Subcutaneous abdominal adipose tissue (tissue), 5 donors: ENCODE measurements at regions not wholly inside any gene's neighbourhood (a gene's known extent, or its start where the extent isn't known, plus 50 kb on each side); places are given as distances from the start of the nearest gene placed in this dataset.

ENCODE experiments used
- H3K27ac ChIP-seq: one replicate; pipeline ENCODE4 v1.7.0; 2013; ENCODE audit warnings: low read depth, mild to moderate bottlenecking, inconsistent platforms, low read length, moderate library complexity
- H3K27me3 ChIP-seq, 5 donors: one replicate each; pipeline ENCODE4 v1.7.0; 2013; ENCODE audit warnings: low read length in 5 of 5, inconsistent platforms in 1 of 5; ENCODE audit not compliant: control insufficient read depth in 5 of 5, insufficient read depth in 4 of 5
- H3K36me3 ChIP-seq, 5 donors: one replicate each; pipeline ENCODE4 v1.7.0; 2013; ENCODE audit warnings: low read length in 5 of 5; ENCODE audit not compliant: control insufficient read depth in 5 of 5, insufficient read depth in 5 of 5
- H3K4me1 ChIP-seq, 5 donors: one replicate each; pipeline ENCODE4 v1.7.0; 2013; ENCODE audit warnings: low read length in 5 of 5, mild to moderate bottlenecking in 3 of 5, moderate library complexity in 1 of 5; ENCODE audit not compliant: control insufficient read depth in 5 of 5, insufficient read depth in 5 of 5
- H3K4me3 ChIP-seq, 5 donors: one replicate each; pipeline ENCODE4 v1.7.0; 2013; ENCODE audit warnings: low read length in 5 of 5, low read depth in 1 of 5
- H3K9ac ChIP-seq, 5 donors: one replicate each; pipeline ENCODE4 v1.7.0; 2013; ENCODE audit warnings: low read length in 5 of 5, mild to moderate bottlenecking in 4 of 5, moderate library complexity in 3 of 5
- H3K9me3 ChIP-seq, 5 donors: one replicate each; pipeline ENCODE4 v1.7.0; 2013; ENCODE audit warnings: low read length in 5 of 5; ENCODE audit not compliant: control insufficient read depth in 5 of 5
- donor health status: healthy.
- donor health status: healthy.
- donor health status: healthy.
- donor health status: healthy.
- donor health status: healthy.

GRCh38 chr17:33749171-33749570 lies 456.1 kb upstream of the ASIC2 start:
- no peak overlapping the region for H3K9ac ChIP-seq
- H3K9me3 ChIP-seq: no peaks in the 10 kb centered on the region
- no peak overlapping the region for H3K4me3 ChIP-seq
- no peak overlapping the region for H3K27ac ChIP-seq
- peaks cover 9 to 34% (median 12%) of the 10 kb centered on the region in 5 donors for H3K27me3 ChIP-seq
- H3K4me1 ChIP-seq: peaks cover 0 to 2% (median 0%) of the 10 kb centered on the region in 5 donors
- no peaks in the 10 kb centered on the region for H3K36me3 ChIP-seq

- Histone ChIP-seq H3K27me3 (peaks cover 12 to 34% (median 17%) of the 10 kb centered on the region in 5 donors), H3K9me3 (peaks cover 0 to 12% (median 10%) of the 10 kb centered on the region in 5 donors), H3K27ac (no peak overlapping the region), H3K4me3 (peak overlapping the region in 1 of 5 donors; percentile 1), H3K36me3 (no peaks in the 10 kb centered on the region), H3K4me1 (peaks cover 0 to 2% (median 0%) of the 10 kb centered on the region in 5 donors), H3K9ac (no peak overlapping the region)
Measured at GRCh38 chr17:33750943-33751701, 458.0 kb upstream of the ASIC2 start.

GRCh38 chr17:33751702-33752065 lies 458.6 kb upstream of the ASIC2 start:
- Histone ChIP-seq H3K4me1 (peaks cover 0 to 2% (median 0%) of the 10 kb centered on the region in 5 donors), H3K9me3 (peaks cover 0 to 16% (median 13%) of the 10 kb centered on the region in 5 donors), H3K36me3 (no peaks in the 10 kb centered on the region), H3K27ac (no peak overlapping the region), H3K4me3 (no peak overlapping the region), H3K9ac (no peak overlapping the region), H3K27me3 (peaks cover 12 to 34% (median 17%) of the 10 kb centered on the region in 5 donors)

GRCh38 chr17:33753452-33753851 lies 460.4 kb upstream of the ASIC2 start:
- no peak overlapping the region for H3K9ac ChIP-seq
- H3K4me3 ChIP-seq: no peak overlapping the region
- H3K4me1 ChIP-seq: peaks cover 0 to 2% (median 0%) of the 10 kb centered on the region in 5 donors
- peaks cover 0 to 22% (median 17%) of the 10 kb centered on the region in 5 donors for H3K9me3 ChIP-seq
- no peaks in the 10 kb centered on the region for H3K36me3 ChIP-seq
- no peak overlapping the region for H3K27ac ChIP-seq
- peaks cover 7 to 29% (median 14%) of the 10 kb centered on the region in 5 donors for H3K27me3 ChIP-seq

- no peak overlapping the region for H3K9ac ChIP-seq
- H3K4me3 ChIP-seq: no peak overlapping the region
- H3K27me3 ChIP-seq: peaks cover 0 to 18% (median 6%) of the 10 kb centered on the region in 5 donors
- H3K9me3 ChIP-seq: peaks cover 0 to 22% (median 17%) of the 10 kb centered on the region in 5 donors
- peaks cover 0 to under 1% (median 0%) of the 10 kb centered on the region in 5 donors for H3K4me1 ChIP-seq
- no peak overlapping the region for H3K27ac ChIP-seq
- no peaks in the 10 kb centered on the region for H3K36me3 ChIP-seq
Measured at GRCh38 chr17:33756021-33756420, 462.9 kb upstream of the ASIC2 start.

GRCh38 chr17:33765871-33766270 lies 472.8 kb upstream of the ASIC2 start:
- Histone ChIP-seq H3K27ac (no peak overlapping the region), H3K4me3 (no peak overlapping the region), H3K36me3 (no peaks in the 10 kb centered on the region), H3K4me1 (no peaks in the 10 kb centered on the region), H3K9me3 (no peaks in the 10 kb centered on the region), H3K27me3 (peaks cover 4 to 9% (median 7%) of the 10 kb centered on the region in 5 donors), H3K9ac (no peak overlapping the region)

GRCh38 chr17:33766721-33767120 lies 473.6 kb upstream of the ASIC2 start:
- H3K4me1 ChIP-seq: no peaks in the 10 kb centered on the region
- H3K27me3 ChIP-seq: peaks cover 4 to 12% (median 7%) of the 10 kb centered on the region in 5 donors
- no peak overlapping the region for H3K27ac ChIP-seq
- no peaks in the 10 kb centered on the region for H3K9me3 ChIP-seq
- no peaks in the 10 kb centered on the region for H3K36me3 ChIP-seq
- H3K4me3 ChIP-seq: no peak overlapping the region
- H3K9ac ChIP-seq: no peak overlapping the region

- H3K9ac ChIP-seq: no peak overlapping the region
- H3K9me3 ChIP-seq: no peaks in the 10 kb centered on the region
- H3K27me3 ChIP-seq: peaks cover 0 to 12% (median 7%) of the 10 kb centered on the region in 5 donors
- H3K4me3 ChIP-seq: no peak overlapping the region
- H3K27ac ChIP-seq: no peak overlapping the region
- no peaks in the 10 kb centered on the region for H3K4me1 ChIP-seq
- no peaks in the 10 kb centered on the region for H3K36me3 ChIP-seq
Measured at GRCh38 chr17:33769066-33769465, 476.0 kb upstream of the ASIC2 start.

- no peak overlapping the region for H3K4me3 ChIP-seq
- no peaks in the 10 kb centered on the region for H3K36me3 ChIP-seq
- H3K27me3 ChIP-seq: peaks cover 0 to 16% (median 6%) of the 10 kb centered on the region in 5 donors
- no peak overlapping the region for H3K27ac ChIP-seq
- H3K9ac ChIP-seq: no peak overlapping the region
- no peaks in the 10 kb centered on the region for H3K9me3 ChIP-seq
- H3K4me1 ChIP-seq: no peaks in the 10 kb centered on the region
Measured at GRCh38 chr17:33776304-33776703, 478.8 kb upstream of the CCL2 start.

- no peak overlapping the region for H3K9ac ChIP-seq
Measured at GRCh38 chr17:33776903-33777302, 478.2 kb upstream of the CCL2 start.

More at GRCh38 chr17:33776903-33777302, 478.2 kb upstream of the CCL2 start:
- H3K36me3 ChIP-seq: no peaks in the 10 kb centered on the region
- H3K9me3 ChIP-seq: no peaks in the 10 kb centered on the region
- H3K4me3 ChIP-seq: no peak overlapping the region
- peaks cover 0 to 16% (median 6%) of the 10 kb centered on the region in 5 donors for H3K27me3 ChIP-seq
- H3K27ac ChIP-seq: no peak overlapping the region
- H3K4me1 ChIP-seq: no peaks in the 10 kb centered on the region
